Lower leg skin (tissue), 3 donors: ENCODE measurements at regions not wholly inside any gene's neighbourhood (a gene's known extent, or its start where the extent isn't known, plus 50 kb on each side); places are given as distances from the start of the nearest gene placed in this dataset.
"Not testable (repeated sequence)": the region's sequence is repeated elsewhere in the genome, so short reads cannot be mapped to it uniquely, and the experiment has no call there.

ENCODE experiments used
- CTCF ChIP-seq, 3 donors: fragments of 450-650 bp; IDR thresholded peaks; one replicate each; pipeline ENCODE4 v1.5.1; 2016; ENCODE audit warnings: antibody characterized with exemption in 3 of 3, mild to moderate bottlenecking in 3 of 3, moderate library complexity in 2 of 3
- POLR2A ChIP-seq, 2 donors: fragments of 450-650 bp; IDR thresholded peaks; one replicate each; pipeline ENCODE4 v1.6.1; 2016 to 2017; ENCODE audit warnings: antibody characterized with exemption in 2 of 2, mild to moderate bottlenecking in 1 of 2, moderate library complexity in 1 of 2

GRCh38 chr9:25445721-25446120, 232.5 kb downstream of the TUSC1 start:
- not testable (repeated sequence) for TF ChIP-seq POLR2A, CTCF (IDR thresholded peaks at IDR 0.05)
